DOHH2 (cell line): ENCODE measurements at regions not wholly inside any gene's neighbourhood (a gene's known extent, or its start where the extent isn't known, plus 50 kb on each side); places are given as distances from the start of the nearest gene placed in this dataset.

Source experiments
- H3F3A ChIP-seq: fragments of 200-600 bp; sonication (generic), shearing (Covaris generic); 2 replicates; pipeline ENCODE4 v1.6.0; 2016; ENCODE audit warnings: antibody characterized with exemption, mild to moderate bottlenecking; ENCODE audit not compliant: control insufficient read depth, insufficient read depth
- H3K27ac ChIP-seq: fragments of 200-600 bp; sonication (generic); 2 replicates; pipeline ENCODE4 v1.5.1; 2014; ENCODE audit warnings: low read depth, mild to moderate bottlenecking, low read length, moderate library complexity
- H3K27me3 ChIP-seq: fragments of 200-600 bp; sonication (generic); 2 replicates; pipeline ENCODE4 v1.6.1; 2014; ENCODE audit warnings: mild to moderate bottlenecking, low read length, mixed read lengths; ENCODE audit not compliant: control insufficient read depth
- H3K36me3 ChIP-seq: fragments of 200-600 bp; sonication (generic); 2 replicates; pipeline ENCODE4 v1.6.1; 2014; ENCODE audit warnings: mild to moderate bottlenecking, low read length, moderate library complexity, mixed read lengths; ENCODE audit not compliant: control insufficient read depth
- H3K4me1 ChIP-seq: fragments of 200-600 bp; sonication (generic); 2 replicates; pipeline ENCODE4 v1.6.1; 2014; ENCODE audit warnings: mild to moderate bottlenecking, low read length, mixed read lengths; ENCODE audit not compliant: control insufficient read depth
- H3K4me2 ChIP-seq: fragments of 200-600 bp; sonication (generic); 2 replicates; pipeline ENCODE4 v1.6.0; 2014; ENCODE audit warnings: mild to moderate bottlenecking, low read length, moderate library complexity
- H3K4me3 ChIP-seq: fragments of 200-600 bp; sonication (generic); 2 replicates; pipeline ENCODE4 v1.5.1; 2014; ENCODE audit warnings: mild to moderate bottlenecking, low read length, mixed read lengths
- H3K79me2 ChIP-seq: fragments of 200-600 bp; sonication (generic); 2 replicates; pipeline ENCODE4 v1.6.1; 2014; ENCODE audit warnings: mild to moderate bottlenecking, low read length, mixed read lengths; ENCODE audit not compliant: control insufficient read depth
- H3K9me2 ChIP-seq: fragments of 200-600 bp; sonication (generic); replicated peaks from 2 replicates; pipeline ENCODE4 v1.6.1; 2014; ENCODE audit warnings: mild to moderate bottlenecking, low read length, mixed read lengths; ENCODE audit not compliant: control insufficient read depth
- H3K9me3 ChIP-seq: fragments of 200-600 bp; sonication (generic); 2 replicates; pipeline ENCODE4 v1.6.1; 2014; ENCODE audit warnings: antibody characterized with exemption, low read length, mixed read lengths; ENCODE audit not compliant: control insufficient read depth, insufficient read depth
- H4K20me1 ChIP-seq: fragments of 200-600 bp; sonication (generic); 2 replicates; pipeline ENCODE4 v1.6.0; 2014; ENCODE audit warnings: low read depth, mild to moderate bottlenecking, antibody characterized with exemption, low read length, moderate library complexity; ENCODE audit not compliant: control insufficient read depth, insufficient read depth
- CTCF ChIP-seq: fragments of 200-600 bp; sonication (generic); IDR thresholded peaks from one replicate; pipeline ENCODE4 v1.5.1; 2014; ENCODE audit warnings: antibody characterized with exemption, mild to moderate bottlenecking, low read depth, low read length; ENCODE audit not compliant: poor library complexity, severe bottlenecking
- EZH2phosphoT487 ChIP-seq: fragments of 200-600 bp; sonication (generic); IDR thresholded peaks from 2 replicates; pipeline ENCODE4 v1.6.1; 2017; ENCODE audit warnings: borderline replicate concordance, mild to moderate bottlenecking, antibody characterized with exemption, low read length, moderate library complexity, mixed read lengths

- TF ChIP-seq CTCF, result peak; percentile 49
- no peak for TF ChIP-seq EZH2phosphoT487
- H4K20me1 ChIP-seq, result no peaks in the 10 kb centered on the region
- H3K4me3 ChIP-seq, result no peak overlapping the region
- no peaks in the 10 kb centered on the region for H3F3A ChIP-seq
- H3K27me3 ChIP-seq, result peaks cover 8% of the 10 kb centered on the region; the same call in 1 of the 2 replicates
- no peak overlapping the region for H3K4me2 ChIP-seq
- no peak overlapping the region for H3K27ac ChIP-seq
- no peaks in the 10 kb centered on the region for H3K9me2 ChIP-seq
- H3K9me3 ChIP-seq, result no peaks in the 10 kb centered on the region
- no peaks in the 10 kb centered on the region for H3K36me3 ChIP-seq
- H3K4me1 ChIP-seq, result no peaks in the 10 kb centered on the region
- H3K79me2 ChIP-seq, result no peaks in the 10 kb centered on the region
These were observed 78.7 kb upstream of the DCLK2 start for GRCh38 chr4:149999485-150000074.

- Histone ChIP-seq H3F3A (no peaks in the 10 kb centered on the region), H3K27me3 (peaks cover 13% of the 10 kb centered on the region; the same call in 1 of the 2 replicates), H3K9me3 (no peaks in the 10 kb centered on the region), H3K4me3 (no peak overlapping the region), H3K9me2 (no peaks in the 10 kb centered on the region), H3K4me1 (no peaks in the 10 kb centered on the region), H3K4me2 (no peak overlapping the region), H3K79me2 (no peaks in the 10 kb centered on the region), H3K36me3 (no peaks in the 10 kb centered on the region), H3K27ac (no peak overlapping the region), H4K20me1 (no peaks in the 10 kb centered on the region)
- TF ChIP-seq EZH2phosphoT487 (no peak), CTCF (no peak)
These were observed 76.4 kb upstream of the DCLK2 start for GRCh38 chr4:150001815-150002214.

- Histone ChIP-seq H3K4me3 (no peak overlapping the region), H3K27ac (no peak overlapping the region), H3K4me1 (no peaks in the 10 kb centered on the region), H4K20me1 (no peaks in the 10 kb centered on the region), H3F3A (no peaks in the 10 kb centered on the region), H3K4me2 (no peak overlapping the region), H3K9me3 (no peaks in the 10 kb centered on the region), H3K79me2 (no peaks in the 10 kb centered on the region), H3K9me2 (no peaks in the 10 kb centered on the region), H3K36me3 (no peaks in the 10 kb centered on the region), H3K27me3 (peaks cover 13% of the 10 kb centered on the region; the same call in 1 of the 2 replicates)
- no peak for TF ChIP-seq EZH2phosphoT487
These were observed 75.7 kb upstream of the DCLK2 start for GRCh38 chr4:150002561-150002960.

GRCh38 chr4:150004481-150004880 is 73.8 kb upstream of the DCLK2 start:
- Histone ChIP-seq H3K4me3 (no peak overlapping the region), H3K9me2 (no peaks in the 10 kb centered on the region), H3K27me3 (0 out of 2 replicates have a peak, but pooled peaks cover 14% of the 10 kb centered on the region), H3F3A (no peaks in the 10 kb centered on the region), H3K27ac (no peak overlapping the region), H3K9me3 (no peaks in the 10 kb centered on the region), H3K4me1 (no peaks in the 10 kb centered on the region), H3K4me2 (no peak overlapping the region), H4K20me1 (no peaks in the 10 kb centered on the region), H3K36me3 (no peaks in the 10 kb centered on the region), H3K79me2 (no peaks in the 10 kb centered on the region)
- TF ChIP-seq EZH2phosphoT487 (no peak), CTCF (no peak)
